Upper lobe of right lung (tissue), 1 donor: ENCODE measurements at regions not wholly inside any gene's neighbourhood (a gene's known extent, or its start where the extent isn't known, plus 50 kb on each side); places are given as distances from the start of the nearest gene placed in this dataset.

Experiments
- ATAC-seq: fragments of 200-7000 bp; cut with Tn5 transposase; one replicate; pipeline ENCODE4 v1.9.1; 2020; ENCODE audit warnings: mild to moderate bottlenecking, moderate library complexity
- DNase-seq: peaks from one replicate; pipeline ENCODE4 v3.0.0-alpha.2; 2020
- H3K27ac ChIP-seq: fragments of 200-600 bp; one replicate; pipeline ENCODE4 v1.8.0; 2022
- H3K27me3 ChIP-seq: fragments of 200-600 bp; one replicate; pipeline ENCODE4 v1.8.0; 2022; ENCODE audit warnings: mild to moderate bottlenecking
- H3K36me3 ChIP-seq: fragments of 200-600 bp; one replicate; pipeline ENCODE4 v1.8.0; 2022
- H3K4me1 ChIP-seq: fragments of 200-600 bp; one replicate; pipeline ENCODE4 v1.8.0; 2022
- H3K4me3 ChIP-seq: fragments of 200-600 bp; one replicate; pipeline ENCODE4 v1.8.0; 2022; ENCODE audit warnings: mild to moderate bottlenecking
- H3K9me3 ChIP-seq: fragments of 200-600 bp; one replicate; pipeline ENCODE4 v1.8.0; 2022
- CTCF ChIP-seq: fragments of 200-600 bp; IDR thresholded peaks from one replicate; pipeline ENCODE4 v1.8.0; 2022; ENCODE audit warnings: antibody characterized with exemption
- intact Hi-C: fragments of 100-400 bp; cut with DNase I; formaldehyde crosslinking; loops from one replicate; pipeline ENCODE4 v1.11.0; 2022
- donor health status: DM: no; HTN: yes; CAD: no; lungs with severe emphysema.

- Histone ChIP-seq H3K36me3 (no peaks in the 10 kb centered on the region), H3K4me3 (no peak overlapping the region), H3K4me1 (no peaks in the 10 kb centered on the region), H3K27me3 (no peaks in the 10 kb centered on the region), H3K27ac (no peak overlapping the region), H3K9me3 (no peaks in the 10 kb centered on the region)
- intact Hi-C loops = no loop called here
- no peak for TF ChIP-seq CTCF
- DNase-seq (no peak), ATAC-seq (no peak)
Observed at GRCh38 chr13:106007156-106007555, 528.3 kb downstream of the EFNB2 start.

- no peak for DNase-seq
Observed at GRCh38 chr13:106003651-106004050, 531.8 kb downstream of the EFNB2 start.

GRCh38 chr13:106001443-106001842 lies 534.0 kb downstream of the EFNB2 start:
- H3K9me3 ChIP-seq = no peaks in the 10 kb centered on the region
- intact Hi-C loops = no loop called here
- TF ChIP-seq CTCF = no peak

More at GRCh38 chr13:106003651-106004050, 531.8 kb downstream of the EFNB2 start:
- Histone ChIP-seq H3K36me3 (no peaks in the 10 kb centered on the region), H3K4me1 (no peaks in the 10 kb centered on the region), H3K27me3 (no peaks in the 10 kb centered on the region), H3K4me3 (no peak overlapping the region), H3K27ac (no peak overlapping the region), H3K9me3 (no peaks in the 10 kb centered on the region)
- no peak for TF ChIP-seq CTCF
- ATAC-seq = no peak
- intact Hi-C loops = no loop called here

GRCh38 chr13:105997581-105998550 lies 537.6 kb downstream of the EFNB2 start:
- Histone ChIP-seq H3K36me3 (no peaks in the 10 kb centered on the region), H3K9me3 (no peaks in the 10 kb centered on the region), H3K4me1 (no peaks in the 10 kb centered on the region), H3K27me3 (no peaks in the 10 kb centered on the region), H3K27ac (no peak overlapping the region), H3K4me3 (no peak overlapping the region)
- TF ChIP-seq CTCF = no peak
- intact Hi-C loops = no loop called here
- no peak for DNase-seq
- no peak for ATAC-seq

More at GRCh38 chr13:106001443-106001842, 534.0 kb downstream of the EFNB2 start:
- no peaks in the 10 kb centered on the region for H3K36me3 ChIP-seq
- DNase-seq = no peak
- no peak overlapping the region for H3K27ac ChIP-seq
- no peak overlapping the region for H3K4me3 ChIP-seq
- ATAC-seq = no peak
- H3K27me3 ChIP-seq = no peaks in the 10 kb centered on the region
- H3K4me1 ChIP-seq = no peaks in the 10 kb centered on the region

- Histone ChIP-seq H3K4me1 (no peaks in the 10 kb centered on the region), H3K27ac (no peak overlapping the region), H3K27me3 (no peaks in the 10 kb centered on the region), H3K9me3 (no peaks in the 10 kb centered on the region), H3K4me3 (no peak overlapping the region), H3K36me3 (no peaks in the 10 kb centered on the region)
- intact Hi-C loops = no loop called here
- DNase-seq (no peak), ATAC-seq (no peak)
- TF ChIP-seq CTCF = no peak
Observed at GRCh38 chr13:105996391-105997025, 539.0 kb downstream of the EFNB2 start.
